ENCODE measurements at regions not wholly inside any gene's neighbourhood (a gene's known extent, or its start where the extent isn't known, plus 50 kb on each side); places are given as distances from the start of the nearest gene placed in this dataset.

DNA sequence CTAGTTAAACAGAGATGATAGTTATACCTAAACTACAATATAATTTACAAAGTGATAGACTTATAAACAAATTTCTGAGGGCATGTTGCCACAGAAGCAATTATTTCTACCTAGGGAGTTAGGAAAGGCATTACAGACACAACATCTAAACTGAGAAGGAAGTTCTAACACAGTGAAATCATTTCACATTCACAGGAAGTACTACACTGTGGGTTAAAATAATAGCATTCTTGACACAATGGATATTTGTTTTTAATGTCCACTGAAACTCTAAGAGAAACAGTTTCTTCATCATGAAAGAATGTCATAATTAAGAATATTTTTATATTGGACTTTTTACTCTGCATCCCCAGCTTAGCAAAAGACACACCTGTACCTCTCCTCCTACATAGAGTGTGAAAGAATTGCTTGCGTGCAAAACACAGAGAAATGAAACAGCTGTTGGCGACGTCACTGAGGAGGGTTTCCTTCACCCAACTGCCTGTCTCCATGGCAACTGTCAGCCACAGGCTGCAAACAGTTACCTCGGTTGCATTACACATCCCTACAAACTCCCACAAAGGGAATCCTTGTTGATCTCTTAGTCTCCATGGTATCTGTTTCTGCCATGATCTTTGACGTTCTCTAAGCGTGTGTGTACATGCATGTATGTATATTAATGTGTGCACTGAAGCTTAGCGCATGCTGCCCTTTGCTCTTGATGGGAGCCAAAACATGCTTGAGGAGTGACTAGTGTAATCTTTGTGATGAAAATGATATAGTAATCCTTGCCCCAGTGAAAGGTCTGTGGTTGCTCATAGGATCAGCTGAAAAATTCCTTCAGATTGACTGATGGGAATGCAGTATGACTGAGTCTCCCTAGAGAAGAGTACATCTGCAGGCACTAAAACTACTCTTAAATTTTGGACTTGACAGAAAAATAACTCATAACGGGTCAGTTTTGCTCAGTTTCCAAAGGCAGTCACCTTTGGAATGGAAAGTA, 168.5 kb downstream of the ACTL7B start:
- Histone ChIP-seq H3K79me2 (ENCODE audit: control insufficient read depth, insufficient read depth, low read length) (no peaks in the 10 kb centered on the region), H3K4me3 (ENCODE audit: control insufficient read depth in 2 of 3, extremely low read depth in 1 of 3, insufficient read depth in 2 of 3, low read depth in 1 of 3, low read length in 3 of 3) (no peak overlapping the region), H3K9ac (ENCODE audit: control insufficient read depth, extremely low read depth, insufficient read depth, low read length) (no peak overlapping the region), H3K36me3 (ENCODE audit: control insufficient read depth in 2 of 2, extremely low read depth in 1 of 2, insufficient read depth in 2 of 2, low read length in 2 of 2) (no peaks in the 10 kb centered on the region), H3K27ac (ENCODE audit: control insufficient read depth, insufficient read depth, low read length) (peak overlapping the region; percentile 8), H3K4me2 (ENCODE audit: control insufficient read depth, extremely low read depth, insufficient read depth, low read depth, low read length) (no peak overlapping the region), H3K27me3 (ENCODE audit: control insufficient read depth, extremely low read depth, insufficient read depth, low read length) (no peaks in the 10 kb centered on the region), H4K20me1 (ENCODE audit: control insufficient read depth, extremely low read depth, insufficient read depth, low read length) (no peaks in the 10 kb centered on the region), H3K9me3 (ENCODE audit: control insufficient read depth, low read depth, low read length) (peaks cover 2% of the 10 kb centered on the region), H3K9me1 (ENCODE audit: control insufficient read depth, extremely low read depth, insufficient read depth, low read length) (no peaks in the 10 kb centered on the region), H2AFZ (ENCODE audit: control insufficient read depth, low read length) (no peak overlapping the region), H3K4me1 (ENCODE audit: control insufficient read depth, extremely low read depth, insufficient read depth, low read length) (peaks cover 10% of the 10 kb centered on the region)
- no peak for TF ChIP-seq EZH2 (IDR thresholded peaks at IDR 0.05; ENCODE audit: low read length)
- TF ChIP-seq, protein P1, sequence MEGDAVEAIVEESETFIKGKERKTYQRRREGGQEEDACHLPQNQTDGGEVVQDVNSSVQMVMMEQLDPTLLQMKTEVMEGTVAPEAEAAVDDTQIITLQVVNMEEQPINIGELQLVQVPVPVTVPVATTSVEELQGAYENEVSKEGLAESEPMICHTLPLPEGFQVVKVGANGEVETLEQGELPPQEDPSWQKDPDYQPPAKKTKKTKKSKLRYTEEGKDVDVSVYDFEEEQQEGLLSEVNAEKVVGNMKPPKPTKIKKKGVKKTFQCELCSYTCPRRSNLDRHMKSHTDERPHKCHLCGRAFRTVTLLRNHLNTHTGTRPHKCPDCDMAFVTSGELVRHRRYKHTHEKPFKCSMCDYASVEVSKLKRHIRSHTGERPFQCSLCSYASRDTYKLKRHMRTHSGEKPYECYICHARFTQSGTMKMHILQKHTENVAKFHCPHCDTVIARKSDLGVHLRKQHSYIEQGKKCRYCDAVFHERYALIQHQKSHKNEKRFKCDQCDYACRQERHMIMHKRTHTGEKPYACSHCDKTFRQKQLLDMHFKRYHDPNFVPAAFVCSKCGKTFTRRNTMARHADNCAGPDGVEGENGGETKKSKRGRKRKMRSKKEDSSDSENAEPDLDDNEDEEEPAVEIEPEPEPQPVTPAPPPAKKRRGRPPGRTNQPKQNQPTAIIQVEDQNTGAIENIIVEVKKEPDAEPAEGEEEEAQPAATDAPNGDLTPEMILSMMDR (optimal IDR thresholded peaks at IDR 0.05 in 1 of 3, IDR thresholded peaks at IDR 0.05 in 1 of 3, conservative IDR thresholded peaks at IDR 0.05 in 1 of 3; ENCODE audit: extremely low read depth in 1 of 3, insufficient read depth in 2 of 3, low read length in 3 of 3) = no peak
- dilution Hi-C loops (cut with MboI; ENCODE audit: extremely low pct_ligation_motif_present, low sequenced_read_pairs) = no loop called here
- DNase-seq (ENCODE audit: low read depth, low spot score) = peak; percentile 62
- peak; percentile 73 for FAIRE-seq

DNA sequence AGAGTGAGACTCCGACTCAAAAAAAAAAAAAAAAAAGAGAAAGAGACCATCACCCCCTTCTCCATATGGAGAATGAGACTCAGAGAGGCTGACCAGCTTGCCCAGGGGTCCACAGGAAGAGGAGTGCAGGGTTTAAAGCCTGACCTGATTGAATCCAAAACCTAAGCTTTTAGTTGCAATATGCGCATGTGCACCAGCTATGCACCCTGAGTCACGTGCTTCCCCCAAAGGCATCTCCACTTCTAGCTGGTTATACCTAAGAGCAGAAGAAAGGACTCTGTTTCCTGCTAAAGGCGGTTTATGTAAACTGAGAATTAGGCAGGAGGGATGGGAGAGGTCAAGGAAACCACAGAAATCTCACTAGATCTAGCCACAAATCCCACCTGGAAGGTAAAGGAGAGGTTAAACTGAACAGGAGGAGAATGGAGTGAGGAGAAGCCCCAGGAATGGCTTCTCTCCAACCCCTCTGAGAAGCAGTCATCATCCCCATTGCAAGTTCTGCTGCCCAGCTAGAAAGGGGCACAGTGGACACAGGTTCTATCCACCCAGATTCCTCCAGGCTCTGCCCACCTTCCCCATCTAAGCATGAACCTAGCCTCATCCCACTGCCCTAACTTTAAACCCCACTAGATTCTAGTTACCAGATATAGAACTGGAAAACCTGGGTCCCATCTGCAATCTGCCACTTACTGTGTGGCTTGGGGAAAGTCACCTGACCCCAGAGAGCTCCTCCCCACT, 171.3 kb downstream of the ACTL7B start:
- H3K27ac ChIP-seq (ENCODE audit: control insufficient read depth, insufficient read depth, low read length) = no peak overlapping the region
- peaks cover 2% of the 10 kb centered on the region for H3K9me3 ChIP-seq (ENCODE audit: control insufficient read depth, low read depth, low read length)
- FAIRE-seq (no peak), DNase-seq (ENCODE audit: low read depth, low spot score) (no peak)
- no peaks in the 10 kb centered on the region for H3K79me2 ChIP-seq (ENCODE audit: control insufficient read depth, insufficient read depth, low read length)
- no peak overlapping the region for H3K9ac ChIP-seq (ENCODE audit: control insufficient read depth, extremely low read depth, insufficient read depth, low read length)
- H3K4me1 ChIP-seq (ENCODE audit: control insufficient read depth, extremely low read depth, insufficient read depth, low read length) = peaks cover 2% of the 10 kb centered on the region
- no peak overlapping the region for H3K4me3 ChIP-seq (ENCODE audit: control insufficient read depth in 2 of 3, extremely low read depth in 1 of 3, insufficient read depth in 2 of 3, low read depth in 1 of 3, low read length in 3 of 3)
- no peaks in the 10 kb centered on the region for H3K9me1 ChIP-seq (ENCODE audit: control insufficient read depth, extremely low read depth, insufficient read depth, low read length)
- no peak overlapping the region for H2AFZ ChIP-seq (ENCODE audit: control insufficient read depth, low read length)
- no peak overlapping the region for H3K4me2 ChIP-seq (ENCODE audit: control insufficient read depth, extremely low read depth, insufficient read depth, low read depth, low read length)
- H3K36me3 ChIP-seq (ENCODE audit: control insufficient read depth in 2 of 2, extremely low read depth in 1 of 2, insufficient read depth in 2 of 2, low read length in 2 of 2) = no peaks in the 10 kb centered on the region
- H3K27me3 ChIP-seq (ENCODE audit: control insufficient read depth, extremely low read depth, insufficient read depth, low read length) = no peaks in the 10 kb centered on the region
- TF ChIP-seq, protein P1 (optimal IDR thresholded peaks at IDR 0.05 in 1 of 3, IDR thresholded peaks at IDR 0.05 in 1 of 3, conservative IDR thresholded peaks at IDR 0.05 in 1 of 3; ENCODE audit: extremely low read depth in 1 of 3, insufficient read depth in 2 of 3, low read length in 3 of 3) = no peak
- TF ChIP-seq EZH2 (IDR thresholded peaks at IDR 0.05; ENCODE audit: low read length) = no peak
- H4K20me1 ChIP-seq (ENCODE audit: control insufficient read depth, extremely low read depth, insufficient read depth, low read length) = no peaks in the 10 kb centered on the region
- dilution Hi-C loops (cut with MboI; ENCODE audit: extremely low pct_ligation_motif_present, low sequenced_read_pairs) = no loop called here

Data from keratinocyte (primary cell).